Embryonic facial prominence (tissue), 1 donor: ENCODE measurements at regions not wholly inside any gene's neighbourhood (a gene's known extent, or its start where the extent isn't known, plus 50 kb on each side); places are given as distances from the start of the nearest gene placed in this dataset.

Experiments used
- DNase-seq: peaks from one replicate; pipeline ENCODE4 v3.0.0-alpha.2; 2016; ENCODE audit errors: extremely low spot score

GRCh38 chr2:106629981-106630380 is 142.8 kb downstream of the CD8B2 start:
- DNase-seq: no peak

GRCh38 chr2:106631281-106631680 is 144.1 kb downstream of the CD8B2 start:
- DNase-seq: no peak

GRCh38 chr2:106638043-106638442 is 150.9 kb downstream of the CD8B2 start:
- DNase-seq: peak; percentile 50

- DNase-seq: no peak
These were observed 151.4 kb downstream of the CD8B2 start for GRCh38 chr2:106638580-106638979.

- DNase-seq: no peak
These were observed 155.5 kb downstream of the CD8B2 start for GRCh38 chr2:106642679-106643078.

GRCh38 chr2:106644623-106645022 is 157.5 kb downstream of the CD8B2 start:
- no peak for DNase-seq

GRCh38 chr2:106646605-106647004 is 159.4 kb downstream of the CD8B2 start:
- no peak for DNase-seq

GRCh38 chr2:106649306-106649705 is 162.1 kb downstream of the CD8B2 start:
- DNase-seq: no peak

GRCh38 chr2:106653465-106653864 is 166.3 kb downstream of the CD8B2 start:
- no peak for DNase-seq

GRCh38 chr2:106658616-106659015 is 171.5 kb downstream of the CD8B2 start:
- no peak for DNase-seq

GRCh38 chr2:106664669-106665068 is 177.5 kb downstream of the CD8B2 start:
- DNase-seq: no peak

- no peak for DNase-seq
These were observed 180.4 kb downstream of the CD8B2 start for GRCh38 chr2:106667478-106668070.

GRCh38 chr2:106685180-106685897 is 198.2 kb downstream of the CD8B2 start:
- DNase-seq: no peak

GRCh38 chr2:106686814-106687213 is 199.2 kb downstream of the ST6GAL2 start:
- no peak for DNase-seq

GRCh38 chr2:106694964-106695470 is 190.9 kb downstream of the ST6GAL2 start:
- no peak for DNase-seq

- DNase-seq: no peak
These were observed 190.0 kb downstream of the ST6GAL2 start for GRCh38 chr2:106695919-106696318.

- no peak for DNase-seq
These were observed 185.4 kb downstream of the ST6GAL2 start for GRCh38 chr2:106700616-106701015.

GRCh38 chr2:106701203-106702022 is 184.6 kb downstream of the ST6GAL2 start:
- DNase-seq: no peak

GRCh38 chr2:106703161-106703560 is 182.8 kb downstream of the ST6GAL2 start:
- DNase-seq: no peak

- no peak for DNase-seq
These were observed 181.2 kb downstream of the ST6GAL2 start for GRCh38 chr2:106704798-106705197.

GRCh38 chr2:106705877-106706276 is 180.1 kb downstream of the ST6GAL2 start:
- DNase-seq: no peak

GRCh38 chr2:106706283-106706682 is 179.7 kb downstream of the ST6GAL2 start:
- no peak for DNase-seq

- no peak for DNase-seq
These were observed 177.8 kb downstream of the ST6GAL2 start for GRCh38 chr2:106708209-106708608.
